AG08396 (cell line): ENCODE measurements at regions not wholly inside any gene's neighbourhood (a gene's known extent, or its start where the extent isn't known, plus 50 kb on each side); places are given as distances from the start of the nearest gene placed in this dataset.

ENCODE experiments used
- DNase-seq: peaks from one replicate; pipeline ENCODE4 v3.0.0; 2012; ENCODE audit warnings: low spot score, mixed read lengths

DNA sequence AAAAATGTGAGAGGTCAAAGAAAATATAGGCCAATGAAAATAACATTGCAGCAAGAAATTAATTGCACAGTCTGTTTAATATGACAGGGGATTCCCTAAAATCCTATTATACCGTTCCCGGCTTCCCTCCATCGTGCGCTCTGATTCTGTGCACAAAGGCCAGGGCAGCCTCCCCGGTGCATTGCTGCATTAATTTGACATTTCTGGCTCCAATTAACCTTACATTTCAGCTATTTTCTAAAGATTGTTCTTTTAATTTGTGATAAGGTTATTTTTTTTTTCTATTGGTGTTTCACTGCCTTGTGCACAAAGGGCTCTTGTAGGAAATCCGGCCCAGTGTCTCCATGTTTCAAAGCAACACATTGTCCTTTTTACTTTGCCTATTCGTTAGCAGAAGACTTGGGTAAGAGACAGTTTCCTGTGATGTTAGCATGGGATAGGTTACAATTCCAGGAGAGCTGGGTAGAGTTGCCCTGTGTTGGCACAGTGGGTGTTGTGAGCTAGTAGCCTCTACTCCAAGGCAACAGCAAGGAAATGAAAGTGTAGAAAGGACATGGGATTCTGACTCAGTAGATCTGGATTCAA lies 257.3 kb upstream of the IGF1R start:
- no peak for DNase-seq

DNA sequence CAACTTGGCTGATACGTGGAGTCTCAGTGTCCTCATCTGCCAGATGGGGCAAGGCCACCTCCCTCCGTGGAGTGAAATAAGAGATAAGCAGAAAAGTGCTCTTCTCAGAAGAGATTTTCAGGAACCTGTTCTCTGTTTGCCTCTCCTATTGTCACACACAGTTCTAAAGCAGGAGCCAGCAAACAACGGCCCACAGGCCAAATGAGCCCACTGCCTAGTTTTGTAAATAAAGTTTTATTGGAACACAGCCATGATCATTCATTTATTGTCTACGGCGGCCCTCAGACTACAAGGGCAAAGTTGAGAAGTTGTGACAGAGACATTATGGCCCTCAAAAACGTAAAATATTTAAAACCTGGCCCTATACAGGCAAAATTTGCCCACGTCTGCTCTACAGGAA lies 256.8 kb upstream of the IGF1R start:
- no peak for DNase-seq

DNA sequence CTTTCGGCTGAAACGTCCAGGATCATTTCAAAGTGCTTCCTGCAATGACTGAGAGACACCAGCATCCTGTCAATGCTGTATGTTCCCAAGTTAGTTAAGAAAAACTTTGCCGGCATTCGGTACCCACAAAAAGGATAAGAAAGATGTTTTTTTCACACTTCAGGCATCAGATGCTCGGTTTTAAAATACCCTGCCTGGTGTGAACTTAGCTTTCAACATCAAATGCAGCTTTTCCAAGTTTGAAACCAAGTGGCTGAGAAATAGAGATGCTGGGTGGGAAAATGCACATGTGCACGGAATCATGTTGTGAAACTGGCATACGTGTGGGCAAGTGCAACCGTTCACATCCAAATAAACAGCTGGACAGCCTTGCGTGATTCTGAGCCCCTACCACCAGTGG lies 254.9 kb upstream of the IGF1R start:
- DNase-seq, result no peak

DNA sequence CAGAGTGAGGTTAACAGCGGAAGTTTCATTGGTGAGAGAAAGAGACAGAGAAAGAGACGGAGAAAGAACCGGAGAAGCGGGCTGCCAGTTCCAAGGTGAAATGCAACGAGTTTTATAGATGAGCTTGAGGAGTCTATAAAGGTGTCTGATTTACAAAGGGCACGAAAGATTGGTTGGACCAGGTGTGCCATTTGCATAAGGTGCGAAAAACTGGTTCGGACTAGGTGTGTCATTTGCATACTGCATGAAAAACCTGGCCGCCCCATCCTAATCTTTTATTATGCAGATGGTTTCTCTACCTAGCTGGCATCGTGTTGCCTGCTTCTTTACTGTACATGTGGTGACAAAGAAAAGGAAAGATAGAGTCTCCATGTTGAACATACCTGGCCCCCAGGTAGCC lies 253.8 kb upstream of the IGF1R start:
- DNase-seq, result no peak

DNA sequence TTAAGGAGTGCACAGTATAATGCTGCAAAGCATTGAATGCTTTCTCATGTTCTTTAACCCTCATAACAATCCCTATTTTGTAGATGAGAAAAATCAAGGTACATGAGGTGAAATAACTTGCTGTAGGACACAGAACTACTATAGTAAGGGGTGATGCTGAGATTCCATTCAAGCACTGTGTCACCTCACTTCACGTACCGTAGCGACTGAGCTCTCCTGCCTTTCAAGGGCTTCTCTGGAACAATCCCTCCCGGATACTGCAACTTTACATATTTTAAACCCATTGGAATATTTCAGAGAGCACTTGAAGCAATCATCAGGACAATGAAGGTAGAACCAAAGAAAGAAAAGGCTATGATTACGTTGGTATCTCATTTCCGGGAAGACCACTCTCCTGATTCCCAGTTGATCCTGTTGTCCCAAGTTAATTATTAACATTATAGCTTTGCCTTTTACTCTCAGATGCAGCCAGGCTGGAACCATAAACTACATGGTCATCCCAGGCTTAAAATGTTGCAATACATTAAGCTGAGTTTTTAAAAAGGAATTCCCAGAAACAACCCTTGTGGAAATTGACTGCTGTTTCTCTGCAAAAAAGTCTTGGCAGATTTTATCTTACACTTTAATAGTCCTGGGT lies 252.2 kb upstream of the IGF1R start:
- no peak for DNase-seq

DNA sequence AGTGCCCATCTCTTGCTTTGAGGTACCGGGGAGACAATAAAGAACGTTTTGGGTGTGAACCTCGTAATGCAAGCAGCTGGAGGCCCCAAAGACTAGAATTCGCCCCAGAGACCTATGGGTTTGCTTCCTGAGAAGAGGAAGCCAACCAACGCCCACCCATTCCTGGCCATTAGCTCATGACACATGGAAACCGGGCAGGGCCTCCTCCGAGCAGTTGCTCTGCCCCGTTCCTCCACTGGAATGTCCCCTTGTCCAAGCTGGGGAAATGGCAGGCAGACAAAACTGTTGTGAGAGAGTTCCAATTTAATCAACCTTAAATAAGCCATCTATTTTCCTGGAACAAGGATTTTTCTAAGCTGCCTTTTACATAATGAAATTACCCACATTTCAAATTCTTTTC lies 250.9 kb upstream of the IGF1R start:
- DNase-seq, result no peak

DNA sequence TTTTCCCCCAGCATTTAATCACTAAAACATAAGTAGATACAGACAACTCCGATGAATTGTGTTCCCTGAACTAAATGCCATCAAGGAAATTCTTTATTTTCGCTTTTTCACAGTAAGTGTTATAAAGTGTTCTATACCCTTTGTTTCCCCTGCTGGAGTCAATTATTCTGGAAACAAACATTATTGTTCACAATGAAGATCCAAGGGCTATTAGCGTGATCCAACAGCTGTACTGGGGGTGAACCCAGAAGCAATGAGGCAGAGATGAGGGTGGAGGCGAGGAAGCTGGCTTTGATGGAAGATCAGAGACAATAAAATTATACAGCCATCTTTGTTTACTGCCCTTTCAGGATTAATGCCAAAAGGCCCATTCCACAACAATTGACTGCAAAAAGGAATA lies 250.3 kb upstream of the IGF1R start:
- no peak for DNase-seq

DNA sequence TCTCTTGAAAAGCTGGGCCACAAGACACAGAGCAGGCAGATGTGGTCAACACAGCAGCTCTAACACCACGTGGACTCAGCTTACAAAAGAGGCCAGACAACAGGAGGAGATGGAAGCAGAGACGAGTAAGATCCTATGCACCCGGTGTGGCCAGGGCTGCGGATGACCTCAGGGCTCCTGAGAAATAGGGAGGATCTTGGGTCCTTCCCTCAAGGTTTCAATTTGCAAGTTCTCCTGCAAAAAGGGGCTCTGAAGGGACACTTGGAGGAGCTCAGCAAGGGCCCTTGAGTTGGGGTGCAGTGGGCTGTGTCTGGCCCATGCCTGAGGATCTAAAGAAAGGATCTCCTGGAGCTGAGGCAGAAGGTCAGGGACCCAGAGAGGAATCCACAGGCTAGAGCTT lies 249.5 kb upstream of the IGF1R start:
- no peak for DNase-seq

DNA sequence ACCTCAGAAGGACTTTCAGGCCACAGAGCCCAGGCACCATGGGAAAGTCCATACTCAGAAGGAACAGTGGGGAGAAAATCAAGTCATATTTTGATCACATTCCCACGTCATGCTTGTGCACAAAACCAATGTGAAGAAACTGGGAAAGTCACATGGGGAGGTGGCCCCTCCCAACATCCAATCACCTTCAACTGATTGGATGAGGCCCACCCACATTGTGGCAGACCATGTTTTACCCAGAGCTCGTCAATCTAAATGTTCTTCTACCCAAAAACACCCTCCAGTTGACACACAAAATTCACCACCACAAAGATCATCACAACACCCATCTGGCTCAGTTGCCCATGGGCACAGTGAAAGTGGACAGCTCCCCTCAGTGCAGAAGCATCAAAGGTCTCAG lies 248.2 kb upstream of the IGF1R start:
- no peak for DNase-seq

DNA sequence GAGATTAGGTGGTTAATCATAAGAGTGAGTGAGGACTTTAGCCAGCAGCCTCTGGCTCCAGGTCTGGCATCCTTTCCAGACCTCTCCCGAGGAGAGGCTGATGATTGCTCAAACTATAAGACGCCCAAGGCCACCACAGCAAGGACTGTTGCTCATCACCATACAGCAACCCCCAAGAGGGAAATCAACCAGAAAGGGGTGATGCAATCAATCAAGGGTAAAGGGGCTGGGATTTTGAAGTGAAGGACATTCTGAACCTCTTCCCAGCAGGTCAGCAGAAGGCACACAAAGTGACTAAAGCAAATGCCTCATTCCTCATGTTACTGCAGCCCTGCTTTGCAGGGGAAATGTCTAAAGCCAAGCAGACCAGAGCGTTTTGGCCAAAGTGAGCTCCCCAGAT lies 247.3 kb upstream of the IGF1R start:
- no peak for DNase-seq

DNA sequence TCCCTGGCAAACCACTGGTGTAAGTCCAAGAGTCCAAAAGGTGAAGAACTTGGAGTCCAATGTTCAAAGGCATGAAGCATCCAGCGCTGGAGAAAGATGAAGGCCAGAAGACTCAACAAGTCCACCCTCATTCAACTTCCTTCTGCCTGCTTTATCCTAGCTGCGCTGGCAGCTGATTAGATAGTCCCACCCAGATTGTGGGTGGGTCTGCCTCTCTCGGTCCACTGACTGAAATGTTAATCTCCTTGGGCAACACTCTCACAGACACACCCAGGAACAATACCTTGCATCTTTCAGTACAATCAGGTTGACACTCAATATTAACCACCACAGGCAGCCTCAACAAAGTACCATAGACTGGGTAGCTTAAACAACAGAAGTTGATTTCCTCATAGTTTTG lies 245.9 kb upstream of the IGF1R start:
- no peak for DNase-seq

DNA sequence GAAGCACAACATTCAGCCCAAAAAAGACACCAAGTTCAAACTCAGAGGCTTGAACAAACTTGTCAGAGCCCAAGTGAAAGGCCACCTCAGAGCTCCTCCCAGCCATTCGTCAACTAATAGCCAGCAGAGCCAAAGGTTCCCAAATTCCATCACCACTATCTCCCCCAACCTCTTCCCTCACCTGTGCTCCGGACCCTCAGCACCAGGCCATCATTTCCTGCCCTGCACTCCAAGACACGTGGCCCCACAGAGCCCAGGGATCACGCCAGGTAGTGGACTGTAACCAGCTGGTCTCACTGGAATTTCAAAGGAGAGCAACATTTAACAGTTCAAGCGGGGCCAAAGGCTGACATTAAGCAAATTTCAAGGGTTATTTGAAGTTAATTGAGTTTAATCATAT lies 245.2 kb upstream of the IGF1R start:
- no peak for DNase-seq

DNA sequence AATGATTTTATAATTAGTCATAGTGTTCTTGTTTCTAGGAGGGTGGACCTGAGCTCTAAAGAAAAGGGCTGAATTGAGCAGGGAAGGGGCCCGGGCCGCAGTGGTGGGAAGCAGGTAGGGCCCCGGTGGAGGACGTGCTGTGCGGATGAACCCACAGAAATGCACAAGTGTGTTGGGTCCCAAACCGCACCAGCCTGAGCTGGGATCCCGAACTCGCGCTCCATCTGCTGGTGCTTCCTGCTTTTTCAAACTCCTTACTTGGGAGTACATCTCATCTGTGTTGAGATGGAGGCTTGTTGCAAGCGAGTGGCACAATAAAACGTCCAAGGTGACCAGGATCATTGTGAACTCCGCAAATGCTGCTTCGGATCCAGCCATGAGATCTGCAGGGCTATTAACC lies 244.8 kb upstream of the IGF1R start:
- DNase-seq, result no peak

DNA sequence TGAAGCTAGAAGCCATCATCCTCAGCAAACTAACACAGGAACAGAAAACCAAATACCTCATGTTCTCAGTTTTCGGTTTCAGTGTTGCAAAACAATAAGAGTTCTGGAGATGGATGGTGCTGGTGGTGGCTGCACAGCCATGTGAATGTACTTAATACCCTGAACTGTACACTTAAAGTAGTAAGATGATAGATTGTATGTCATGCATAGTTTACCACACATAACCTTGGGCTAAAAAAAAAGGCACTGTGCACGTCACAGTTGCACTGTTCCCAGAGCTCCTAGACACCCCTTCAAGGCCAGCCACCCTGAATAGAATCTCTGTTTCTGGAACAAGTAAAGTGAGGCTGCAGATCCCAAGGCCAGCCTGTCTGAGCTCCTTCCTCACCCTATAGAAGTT lies 243.3 kb upstream of the IGF1R start:
- DNase-seq, result no peak

DNA sequence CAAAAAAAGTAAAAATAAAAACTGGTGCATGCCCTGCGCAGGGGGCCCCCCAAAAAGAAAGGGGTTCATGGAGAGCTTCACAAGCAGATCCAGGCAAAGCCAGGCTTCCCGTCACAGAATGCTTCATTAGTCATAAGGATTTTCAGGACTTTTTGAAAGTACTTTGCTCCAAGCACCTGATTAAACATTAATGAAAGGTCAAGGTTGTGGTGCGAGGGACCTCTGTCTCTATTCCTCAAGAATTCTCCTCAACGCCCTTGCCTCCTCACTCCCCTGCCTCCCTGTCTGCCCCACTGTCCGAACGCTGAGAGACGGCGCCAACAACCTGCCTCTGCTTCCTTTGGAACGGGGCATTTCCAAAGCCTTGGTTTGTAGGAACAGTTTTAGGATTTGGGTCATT lies 240.1 kb upstream of the IGF1R start:
- no peak for DNase-seq

DNA sequence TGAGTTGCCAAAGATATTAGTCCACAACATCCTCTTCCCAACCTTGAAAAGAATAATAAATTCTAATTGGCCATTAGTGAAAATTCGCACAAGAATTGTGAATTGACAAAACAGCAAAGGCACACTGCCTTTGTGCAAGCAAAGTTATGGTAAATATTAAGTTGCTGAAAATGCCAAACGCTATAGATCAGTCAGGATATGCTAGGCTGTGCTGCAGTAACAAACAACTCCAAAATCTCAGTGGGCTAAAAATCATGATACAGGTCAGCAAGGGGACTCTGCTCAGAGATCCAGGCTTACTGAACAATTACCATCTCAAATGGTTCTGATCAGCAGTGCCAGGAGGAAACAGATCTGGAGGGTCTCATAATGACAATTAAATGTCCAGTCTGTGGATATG lies 238.0 kb upstream of the IGF1R start:
- DNase-seq, result no peak

DNA sequence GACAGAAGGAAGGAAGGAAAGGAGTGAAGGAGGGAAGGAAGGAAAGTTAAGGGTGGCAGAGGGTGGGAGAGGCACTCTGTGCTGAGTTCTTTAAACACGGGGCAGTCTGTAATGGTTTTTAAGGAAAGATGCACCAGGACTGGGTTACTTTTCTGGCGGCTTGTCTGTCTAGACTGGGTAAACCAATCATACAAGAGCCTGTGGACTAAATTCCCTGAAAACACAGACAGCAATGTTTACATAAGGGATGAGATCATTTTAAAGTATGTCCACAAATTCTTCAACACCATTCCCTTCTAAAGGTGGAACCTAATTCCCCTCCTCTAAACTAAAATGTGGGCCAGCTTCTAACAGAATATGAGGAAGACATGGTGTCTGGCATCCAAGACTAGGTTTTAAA lies 235.5 kb upstream of the IGF1R start:
- DNase-seq, result no peak

DNA sequence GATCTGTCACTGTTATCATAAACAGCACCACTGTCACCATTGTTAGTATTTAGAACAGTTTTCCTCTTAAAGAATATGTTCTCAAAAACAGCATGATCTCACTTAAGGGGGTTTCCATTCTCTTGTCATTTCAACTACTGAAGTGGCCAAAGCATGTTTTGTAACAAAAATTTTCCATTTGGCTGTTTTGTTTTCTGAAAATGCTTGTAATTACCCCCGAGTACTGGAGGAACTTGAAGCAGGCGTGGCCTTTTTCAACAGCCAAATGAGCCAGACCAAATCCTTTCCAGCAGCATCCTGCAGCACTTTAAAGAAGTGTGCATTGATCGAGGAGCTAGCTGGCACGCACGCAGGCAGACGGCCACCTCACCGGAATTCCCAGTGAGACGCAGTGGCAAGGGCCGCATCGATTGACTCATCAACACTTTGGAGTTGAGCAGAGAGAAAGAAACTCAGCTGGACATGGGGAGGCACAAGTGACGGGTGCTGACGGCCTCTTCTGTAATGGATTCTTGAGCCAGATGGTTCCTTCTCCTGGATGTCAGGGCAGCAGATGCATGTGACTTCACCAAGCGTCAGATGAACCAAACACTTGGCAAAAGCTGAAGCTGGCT lies 234.3 kb upstream of the IGF1R start:
- DNase-seq, result no peak

DNA sequence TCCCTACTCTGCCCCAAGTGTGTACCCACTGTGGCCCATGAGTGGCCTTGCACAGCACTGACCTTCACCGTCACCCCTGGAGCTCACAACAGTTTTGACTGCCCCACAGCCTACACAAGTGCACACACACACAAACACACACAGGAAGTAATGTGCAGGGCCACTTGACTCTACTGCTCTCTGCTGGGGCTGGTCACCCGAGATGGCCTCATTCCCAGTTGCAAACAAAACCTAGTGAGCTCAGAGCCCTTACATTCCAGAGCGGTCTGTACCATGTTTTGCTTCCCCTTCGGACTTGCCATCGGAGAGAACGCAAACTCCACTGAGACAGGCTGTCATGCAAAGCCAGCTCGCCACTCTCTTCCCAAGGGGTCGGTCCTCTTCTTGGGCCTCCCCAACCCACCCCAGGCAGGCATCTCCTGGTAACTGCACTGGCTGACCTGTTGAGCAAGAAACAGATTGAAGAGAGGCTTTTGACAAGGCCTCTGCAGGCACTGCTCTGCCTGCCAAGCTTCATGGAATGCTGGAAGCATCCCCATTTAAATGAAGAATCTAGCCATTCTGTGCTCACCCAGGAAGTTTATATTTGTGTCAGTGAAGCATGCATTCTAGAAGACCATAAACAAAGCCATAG lies 232.0 kb upstream of the IGF1R start:
- DNase-seq, result peak; percentile 18

DNA sequence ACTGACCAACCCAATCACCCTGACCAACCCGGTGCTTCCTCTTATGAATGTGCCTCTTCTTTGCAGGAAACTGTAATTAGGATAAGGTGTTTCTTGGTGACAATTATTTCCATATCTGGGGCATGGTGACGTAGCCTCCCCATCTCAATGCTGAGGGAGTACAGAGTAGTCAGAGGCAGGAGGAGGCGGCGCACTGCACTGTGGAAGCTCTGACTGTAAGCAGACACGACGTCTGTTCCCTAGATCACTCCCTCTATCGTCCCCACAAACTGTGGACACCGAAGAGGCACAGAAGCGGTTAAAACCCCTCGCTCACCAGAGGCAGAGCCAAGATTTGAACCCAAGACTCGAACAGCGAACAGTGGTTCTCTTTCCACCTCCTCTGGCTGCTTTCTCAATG lies 231.0 kb upstream of the IGF1R start:
- DNase-seq, result no peak

DNA sequence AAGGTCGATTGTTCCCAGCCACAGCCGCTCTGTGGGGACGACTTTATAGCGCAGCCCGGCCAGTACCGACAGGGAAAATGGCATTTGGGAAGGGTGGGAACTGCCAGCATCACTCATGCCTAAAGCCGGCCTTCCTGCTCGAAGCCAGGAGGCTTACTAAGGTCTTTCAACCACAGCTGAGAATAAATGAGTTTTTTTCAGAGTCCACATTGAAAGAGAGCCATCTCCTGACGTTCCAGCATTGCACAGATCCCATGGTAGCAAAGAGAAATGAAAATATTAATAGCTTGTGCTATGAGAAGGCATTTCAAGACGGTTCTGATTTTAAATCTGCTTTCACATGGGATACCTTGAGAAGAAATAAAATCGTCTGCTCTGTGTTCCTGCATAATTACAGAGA lies 230.2 kb upstream of the IGF1R start:
- DNase-seq, result no peak

DNA sequence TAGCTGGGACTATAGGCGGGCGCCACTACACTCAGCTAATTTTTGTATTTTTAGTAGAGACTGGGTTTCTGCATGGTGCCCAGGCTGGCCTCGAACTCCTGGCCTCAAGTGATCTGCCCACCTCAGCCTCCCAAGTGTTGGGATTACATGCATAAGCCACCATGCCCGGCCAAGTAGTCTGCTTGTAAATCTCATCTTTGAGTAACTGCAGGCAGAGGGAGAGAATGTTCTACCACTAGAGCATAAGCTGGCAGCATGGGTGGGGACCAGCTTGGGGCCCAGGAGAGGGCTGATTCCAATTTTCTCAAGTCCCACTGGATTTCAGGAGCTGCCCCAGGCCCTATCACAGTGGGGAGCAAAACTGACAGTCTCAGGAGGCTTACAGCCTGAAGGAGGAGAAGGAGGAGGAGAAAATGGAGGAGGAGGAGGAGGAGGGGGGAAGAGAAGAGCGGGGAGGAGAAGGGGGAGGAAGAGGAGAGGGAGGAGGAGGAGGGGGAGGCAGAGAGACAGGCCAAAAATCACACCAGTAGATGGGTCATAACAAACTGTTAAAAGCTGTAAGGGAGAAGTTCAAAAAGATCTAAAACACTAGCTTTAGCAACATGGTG lies 229.1 kb upstream of the IGF1R start:
- DNase-seq, result no peak

DNA sequence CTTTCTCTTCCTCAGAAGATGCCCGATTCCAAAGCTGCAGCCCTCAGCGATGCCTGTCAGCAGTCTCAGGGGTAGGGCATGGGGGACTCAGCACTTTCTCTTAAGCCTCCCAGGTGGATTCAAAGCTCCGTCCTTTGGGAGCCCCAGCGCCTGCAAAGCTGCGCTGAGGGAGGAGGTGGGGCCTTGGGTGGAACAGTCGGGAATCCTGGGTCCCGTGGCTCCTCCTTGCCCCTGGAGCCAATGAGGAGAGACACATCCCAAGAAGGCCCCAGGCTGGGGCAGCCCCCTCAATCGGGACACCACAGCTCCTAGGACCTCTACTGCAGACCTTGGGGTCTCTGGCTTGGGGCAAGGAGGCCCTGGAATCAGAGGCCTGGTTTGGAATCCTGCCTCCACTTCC lies 227.5 kb upstream of the IGF1R start:
- DNase-seq, result no peak
